AG04450 (cell line): ENCODE measurements at regions not wholly inside any gene's neighbourhood (a gene's known extent, or its start where the extent isn't known, plus 50 kb on each side); places are given as distances from the start of the nearest gene placed in this dataset.

ENCODE experiments used
- CTCF ChIA-PET: fragments of 300-600, 350-600 bp; formaldehyde crosslinking; extraction: SDS; loops from one replicate; lab custom pipeline; 2022; ENCODE audit warnings: antibody characterized with exemption, inconsistent platforms; lab: Charles Lee
- POLR2A ChIA-PET: fragments of 350-600 bp; formaldehyde crosslinking; extraction: SDS; loops from one replicate; lab custom pipeline; 2021; ENCODE audit warnings: antibody characterized with exemption, inconsistent platforms; lab: Yijun Ruan, JAX
- DNase-seq: peaks from one replicate; pipeline ENCODE4 v3.0.0-alpha.2; 2011; ENCODE audit warnings: low read depth, low spot score
- H3K27ac ChIP-seq: one replicate; pipeline ENCODE4 v1.5.1; 2012; ENCODE audit warnings: low read depth, low read length, control low read depth
- H3K27me3 ChIP-seq: one replicate; pipeline ENCODE4 v1.6.0; 2012; ENCODE audit warnings: low read length; ENCODE audit not compliant: control insufficient read depth, insufficient read depth
- H3K4me3 ChIP-seq: 2 replicates; pipeline ENCODE4 v1.5.1; 2011; ENCODE audit warnings: mild to moderate bottlenecking, low read depth, low read length, control low read depth
- H3K9me3 ChIP-seq: 2 replicates; pipeline ENCODE4 v1.5.1; 2012; ENCODE audit warnings: low read length; ENCODE audit not compliant: control insufficient read depth, insufficient read depth
- CTCF ChIP-seq: IDR thresholded peaks from 2 replicates; pipeline ENCODE4 v1.5.1; 2011; ENCODE audit warnings: low read depth, low read length, control low read depth, inconsistent platforms

GRCh38 chr3:168612671-168613070 is 516.9 kb upstream of the GOLIM4 start:
- H3K4me3 ChIP-seq, result no peak overlapping the region
- TF ChIP-seq CTCF, result no peak
- H3K9me3 ChIP-seq, result no peaks in the 10 kb centered on the region
- H3K27me3 ChIP-seq, result no peaks in the 10 kb centered on the region
- H3K27ac ChIP-seq, result no peak overlapping the region
- POLR2A ChIA-PET, result no interaction called here
- no peak for DNase-seq
- CTCF ChIA-PET, result no interaction called here

- TF ChIP-seq CTCF, result no peak
- no peaks in the 10 kb centered on the region for H3K9me3 ChIP-seq
- no peak overlapping the region for H3K27ac ChIP-seq
- no peaks in the 10 kb centered on the region for H3K27me3 ChIP-seq
- ChIA-PET CTCF (no interaction called here), POLR2A (no interaction called here)
- no peak overlapping the region for H3K4me3 ChIP-seq
- no peak for DNase-seq
Measured at GRCh38 chr3:168611826-168612225, 516.1 kb upstream of the GOLIM4 start.

DNA sequence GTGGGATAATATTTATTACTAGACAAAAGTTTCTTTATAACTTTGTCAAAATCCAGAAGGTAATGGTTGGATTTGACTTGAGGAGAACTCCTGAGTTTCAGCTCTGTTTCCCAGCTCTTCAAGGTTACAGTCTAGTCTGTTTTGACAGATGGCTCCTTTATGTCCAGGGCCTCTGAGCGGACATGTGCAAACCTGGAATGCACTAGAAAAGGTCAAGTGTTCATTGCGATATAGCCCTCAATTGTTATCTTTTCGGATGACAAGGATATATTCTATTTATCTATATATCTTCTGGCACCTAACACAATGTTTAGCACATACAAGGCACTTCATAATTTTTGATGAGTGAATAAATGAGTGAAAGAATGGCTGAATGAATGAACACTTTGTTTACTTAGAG is 513.2 kb upstream of the GOLIM4 start:
- CTCF ChIA-PET, result interaction anchor here (0.8 kb wide), 1 partner anchor 238 kb away, joined by 4 read pairs; no protein-coding TSS in a partner anchor
- Histone ChIP-seq H3K27me3 (no peaks in the 10 kb centered on the region), H3K9me3 (no peaks in the 10 kb centered on the region), H3K27ac (no peak overlapping the region), H3K4me3 (no peak overlapping the region)
- POLR2A ChIA-PET, result no interaction called here
- TF ChIP-seq CTCF, result no peak
- no peak for DNase-seq

DNA sequence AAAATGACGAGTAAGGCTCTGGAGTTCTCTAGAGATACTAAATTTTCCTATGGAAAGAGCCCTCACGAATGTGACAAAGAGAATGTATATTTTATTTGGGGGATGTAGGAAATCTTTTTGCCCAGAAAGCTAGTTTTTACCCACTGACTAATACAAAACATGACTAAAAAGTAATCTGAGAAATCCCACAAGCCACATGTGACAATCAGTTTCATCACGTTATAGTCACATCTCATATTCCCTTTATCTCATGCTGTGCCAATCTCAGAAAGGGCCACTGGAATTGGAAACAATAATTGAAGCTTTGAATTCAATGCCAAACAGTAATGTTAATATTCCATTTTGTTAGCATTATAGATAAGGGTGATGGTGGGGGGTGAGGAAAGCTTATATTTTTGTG is 509.0 kb upstream of the GOLIM4 start:
- H3K27ac ChIP-seq, result no peak overlapping the region
- no peaks in the 10 kb centered on the region for H3K9me3 ChIP-seq
- TF ChIP-seq CTCF, result no peak
- H3K27me3 ChIP-seq, result no peaks in the 10 kb centered on the region
- H3K4me3 ChIP-seq, result no peak overlapping the region
- POLR2A ChIA-PET, result no interaction called here
- CTCF ChIA-PET, result interaction anchor here (0.6 to 1.6 kb wide), 4 partner anchors 14 to 242 kb away, joined by 3 to 7 read pairs (median 4); no protein-coding TSS in a partner anchor
- DNase-seq, result no peak

DNA sequence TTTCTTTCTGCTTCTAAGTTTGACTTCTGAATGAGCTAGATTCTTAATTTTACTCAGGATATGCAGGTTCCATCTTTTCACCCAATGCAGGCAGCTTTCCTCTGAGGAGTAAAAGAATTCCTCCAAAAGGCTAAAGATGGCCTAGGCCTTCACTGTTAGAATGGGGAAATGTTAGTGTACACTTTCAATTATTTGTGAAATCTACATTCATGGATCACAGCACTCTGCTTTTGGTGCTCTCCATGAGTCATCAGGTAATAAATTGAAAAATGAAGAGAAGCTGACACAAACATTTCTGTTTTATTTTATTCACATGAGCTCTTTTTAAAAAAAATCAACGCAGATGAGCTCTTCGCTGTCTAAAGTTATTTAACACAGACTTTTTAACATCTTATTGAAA is 502.5 kb upstream of the GOLIM4 start:
- CTCF ChIA-PET, result interaction anchor here (0.6 to 1.5 kb wide), 4 partner anchors 87 to 267 kb away, joined by 3 to 7 read pairs (median 4); no protein-coding TSS in a partner anchor
- DNase-seq, result no peak

More for the DNA sequence above, 502.5 kb upstream of the GOLIM4 start:
- no peak for TF ChIP-seq CTCF
- Histone ChIP-seq H3K27ac (no peak overlapping the region), H3K9me3 (no peaks in the 10 kb centered on the region), H3K27me3 (no peaks in the 10 kb centered on the region), H3K4me3 (no peak overlapping the region)
- POLR2A ChIA-PET, result no interaction called here
